CD1c-positive myeloid dendritic cell (primary cell): ENCODE measurements at regions not wholly inside any gene's neighbourhood (a gene's known extent, or its start where the extent isn't known, plus 50 kb on each side); places are given as distances from the start of the nearest gene placed in this dataset.

Experiments used
- DNase-seq: peaks from one replicate; pipeline ENCODE4 v3.0.0-alpha.2; 2016; ENCODE audit errors: extremely low spot score

DNA sequence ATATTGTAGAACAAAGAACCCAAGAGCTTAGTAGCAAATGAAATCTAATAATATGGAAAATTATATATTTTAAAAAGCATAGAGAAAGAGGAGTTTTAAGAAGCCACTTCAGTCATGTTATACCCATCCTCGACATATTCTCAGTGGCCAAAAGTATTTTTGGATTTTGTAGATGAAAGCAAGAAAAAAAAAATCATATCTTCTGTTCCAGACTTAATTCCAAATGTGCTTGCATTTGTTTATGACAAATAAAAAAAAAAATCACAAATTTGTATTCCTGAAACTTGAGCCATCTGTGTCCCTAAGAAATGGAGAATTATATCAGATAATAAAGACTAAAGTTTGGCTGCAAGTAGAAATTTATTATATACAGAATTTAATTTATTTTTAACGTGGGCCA lies 1482.4 kb upstream of the PABPC4L start:
- no peak for DNase-seq

- DNase-seq: no peak
These were observed 1470.6 kb upstream of the PABPC4L start for GRCh38 chr4:135672202-135672601.

GRCh38 chr4:135670548-135670947 lies 1469.0 kb upstream of the PABPC4L start:
- no peak for DNase-seq
